GM12872 (cell line): ENCODE measurements at regions not wholly inside any gene's neighbourhood (a gene's known extent, or its start where the extent isn't known, plus 50 kb on each side); places are given as distances from the start of the nearest gene placed in this dataset.

Source experiments
- CTCF ChIP-seq: IDR thresholded peaks from 3 replicates; pipeline ENCODE4 v1.5.1; 2011; ENCODE audit warnings: low read depth, mild to moderate bottlenecking, low read length, moderate library complexity; ENCODE audit not compliant: insufficient read depth

GRCh38 chr1:80250573-80251168 is 1244.1 kb upstream of the ADGRL4 start:
- no peak for TF ChIP-seq CTCF

GRCh38 chr1:80249699-80250098 is 1243.2 kb upstream of the ADGRL4 start:
- no peak for TF ChIP-seq CTCF

GRCh38 chr1:80248886-80249285 is 1242.4 kb upstream of the ADGRL4 start:
- TF ChIP-seq CTCF, result no peak

GRCh38 chr1:80245813-80246212 is 1239.3 kb upstream of the ADGRL4 start:
- TF ChIP-seq CTCF, result no peak

- no peak for TF ChIP-seq CTCF
Measured at GRCh38 chr1:80244372-80244771, 1237.8 kb upstream of the ADGRL4 start.

- no peak for TF ChIP-seq CTCF
Measured at GRCh38 chr1:80241566-80241965, 1235.0 kb upstream of the ADGRL4 start.

- no peak for TF ChIP-seq CTCF
Measured at GRCh38 chr1:80225510-80225909, 1219.0 kb upstream of the ADGRL4 start.

- TF ChIP-seq CTCF, result no peak
Measured at GRCh38 chr1:80221319-80221718, 1214.8 kb upstream of the ADGRL4 start.
